NOMO-1 (cell line): ENCODE measurements at regions not wholly inside any gene's neighbourhood (a gene's known extent, or its start where the extent isn't known, plus 50 kb on each side); places are given as distances from the start of the nearest gene placed in this dataset.
"Not testable (repeated sequence)": the region's sequence is repeated elsewhere in the genome, so short reads cannot be mapped to it uniquely, and the experiment has no call there.

Source experiments
- DNase-seq, 2 experiments: peaks; one replicate each; lab custom pipeline; 2025; ENCODE audit not compliant: unreplicated experiment in 2 of 2; lab: John Stamatoyannopoulos, UW

GRCh38 chr7:17552952-17553351 is 254.5 kb downstream of the AHR start:
- peak in 1 of 2 experiments; percentile 12 for DNase-seq

GRCh38 chr7:17554341-17555015 is 256.0 kb downstream of the AHR start:
- DNase-seq: peak; percentile 55 to 89

DNA sequence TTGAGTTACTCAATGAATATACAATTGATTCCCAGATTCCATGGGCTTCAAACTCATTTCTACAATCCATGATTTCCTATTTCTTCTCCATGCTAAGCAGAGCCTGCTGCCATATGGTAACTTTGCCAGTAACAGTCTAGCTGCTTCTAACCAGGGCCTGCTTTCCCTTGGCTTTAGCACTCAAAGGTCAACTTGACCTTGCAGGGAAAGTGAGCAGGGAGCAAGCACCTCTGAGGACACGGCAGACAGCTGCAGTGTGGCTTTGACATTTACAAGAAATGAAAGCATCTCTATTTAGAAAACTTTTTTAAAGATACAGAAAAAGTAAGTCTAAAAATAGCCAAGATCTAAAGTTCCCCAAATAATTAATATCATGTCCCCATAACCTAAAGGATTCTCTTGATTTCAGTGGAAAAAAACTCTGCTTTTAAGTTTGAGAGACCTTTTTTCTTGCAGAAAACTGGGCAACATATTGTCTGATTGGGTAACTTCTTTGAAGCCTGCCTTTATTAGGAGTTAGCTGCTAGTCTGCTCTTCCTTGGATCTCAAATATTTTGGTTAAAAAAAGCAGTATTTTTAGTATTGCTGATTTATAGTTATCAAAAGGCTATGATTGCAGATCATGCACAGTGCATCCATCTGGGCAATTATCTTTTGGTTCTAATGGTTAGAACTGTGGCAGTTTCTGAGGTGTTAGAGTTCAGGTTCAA is 257.9 kb downstream of the AHR start:
- DNase-seq: no peak

DNA sequence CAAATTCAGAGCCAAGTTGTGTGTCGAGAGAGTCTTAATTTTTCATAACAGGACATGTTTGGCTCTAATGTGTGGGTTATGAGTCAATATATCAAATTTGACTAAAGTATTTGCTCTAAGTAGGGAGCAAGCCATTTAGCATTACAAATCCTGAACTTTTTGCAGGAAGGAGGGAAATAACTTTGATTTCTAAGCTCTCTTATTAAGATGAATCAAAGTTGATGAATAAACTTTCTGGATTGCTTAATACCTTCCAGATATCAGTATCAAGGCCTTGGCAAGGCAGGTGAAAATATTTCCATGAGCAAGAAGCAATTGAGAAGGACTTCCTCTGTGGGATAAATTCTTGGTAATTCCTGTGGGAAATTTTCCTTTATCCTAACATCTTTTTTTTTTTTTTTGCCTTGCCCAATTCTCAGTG is 258.8 kb downstream of the AHR start:
- no peak for DNase-seq

DNA sequence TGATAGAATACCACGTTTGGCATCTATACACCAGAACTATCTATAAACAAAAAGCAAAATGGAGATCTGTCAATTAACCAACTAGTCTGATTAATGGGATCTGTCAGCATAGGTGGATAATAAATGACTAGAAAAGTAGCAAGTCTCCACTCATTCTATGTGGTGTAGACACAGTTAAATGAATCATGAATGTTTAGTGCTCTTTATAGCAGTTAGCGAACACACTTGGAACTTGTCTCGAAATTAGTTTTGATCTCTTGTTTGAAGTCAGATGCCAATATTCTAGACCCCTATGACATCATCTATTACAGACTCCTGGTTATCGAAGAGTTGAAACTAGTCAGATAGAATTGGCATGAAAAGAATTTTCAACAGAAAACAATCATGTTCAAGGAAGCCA is 259.7 kb downstream of the AHR start:
- DNase-seq: no peak

DNA sequence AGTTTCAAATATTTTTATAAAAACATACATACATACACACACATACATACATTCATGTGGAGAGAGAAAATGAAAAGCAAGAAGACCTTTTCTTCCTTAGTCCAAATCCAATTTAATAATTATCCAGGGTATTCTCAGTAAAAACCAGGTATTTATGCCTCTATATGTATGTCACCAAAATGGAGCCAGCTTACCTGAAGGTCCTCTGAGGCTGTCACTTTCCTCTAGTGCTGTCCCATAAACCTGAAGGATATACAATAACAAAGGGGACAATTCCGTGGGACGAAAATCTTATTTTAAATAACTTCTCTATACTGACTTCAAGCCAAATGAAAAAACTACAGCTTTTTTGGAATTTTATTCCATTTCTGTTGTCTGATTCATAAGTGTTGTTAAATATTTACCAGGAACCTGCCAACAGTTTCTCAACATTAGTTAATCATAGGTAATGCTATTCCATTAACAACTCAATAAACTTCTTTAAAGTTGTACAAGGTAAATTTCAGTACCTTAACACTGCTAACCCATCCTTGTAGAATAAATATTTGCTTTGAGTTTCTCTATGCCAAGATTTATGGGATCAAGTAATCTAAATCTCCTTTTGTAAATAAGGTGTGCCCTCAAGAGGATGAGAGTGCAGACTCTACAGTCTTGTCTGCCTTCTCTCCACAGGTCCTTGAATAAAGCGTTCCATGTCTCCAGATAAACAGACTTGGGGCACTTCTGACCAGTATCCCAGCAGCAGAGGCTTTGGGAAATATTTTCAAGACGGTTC is 260.3 kb downstream of the AHR start:
- no peak for DNase-seq

- DNase-seq: no peak
These were observed 260.9 kb downstream of the AHR start for GRCh38 chr7:17559388-17559787.

- DNase-seq: peak in 1 of 2 experiments; percentile 16
These were observed 262.1 kb downstream of the AHR start for GRCh38 chr7:17560516-17560915.

- DNase-seq: no peak
These were observed 262.5 kb downstream of the AHR start for GRCh38 chr7:17560966-17561365.

DNA sequence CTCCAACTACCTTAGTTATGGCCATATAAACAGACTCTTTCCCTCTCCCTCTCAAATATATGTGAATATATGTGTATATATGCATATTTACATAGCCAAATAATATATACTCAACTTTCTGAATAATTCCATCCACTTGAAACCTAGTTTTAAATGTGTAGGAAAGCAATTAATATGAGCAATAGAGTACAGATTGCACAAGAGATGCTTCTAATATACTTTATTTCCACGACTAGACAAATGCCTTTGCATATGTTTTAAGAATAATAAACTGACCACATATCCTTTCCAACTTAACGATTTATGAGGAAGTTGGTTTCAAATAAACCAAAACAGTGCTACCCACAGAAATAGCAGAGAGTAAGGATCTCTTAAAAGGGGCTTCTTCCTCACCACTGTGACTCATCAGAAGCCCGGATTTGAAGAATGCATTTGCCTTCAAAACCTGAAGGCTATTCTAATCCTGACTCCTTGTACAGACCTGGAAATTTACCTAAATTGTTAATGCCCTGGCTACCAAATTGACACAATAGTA is 266.3 kb downstream of the AHR start:
- peak; percentile 83 to 98 for DNase-seq

DNA sequence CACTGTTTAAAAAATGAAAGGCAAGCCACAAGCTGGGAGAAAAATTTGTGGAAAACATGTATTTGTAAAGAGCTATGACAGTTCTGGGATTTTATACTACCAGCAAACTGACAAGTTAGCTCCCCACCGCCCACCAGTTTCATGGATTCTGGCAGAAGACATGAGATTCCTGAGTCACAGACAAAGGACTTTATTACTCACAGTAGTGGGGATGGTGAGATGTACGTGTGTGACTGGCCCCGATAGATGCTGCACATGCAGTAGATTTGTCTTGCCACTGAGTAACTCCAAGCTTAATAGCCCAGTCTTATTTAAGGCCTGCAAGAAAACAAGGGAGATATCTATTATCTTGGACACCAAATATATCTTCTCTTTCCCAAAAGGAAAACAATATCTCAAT is 281.7 kb downstream of the AHR start:
- no peak for DNase-seq

DNA sequence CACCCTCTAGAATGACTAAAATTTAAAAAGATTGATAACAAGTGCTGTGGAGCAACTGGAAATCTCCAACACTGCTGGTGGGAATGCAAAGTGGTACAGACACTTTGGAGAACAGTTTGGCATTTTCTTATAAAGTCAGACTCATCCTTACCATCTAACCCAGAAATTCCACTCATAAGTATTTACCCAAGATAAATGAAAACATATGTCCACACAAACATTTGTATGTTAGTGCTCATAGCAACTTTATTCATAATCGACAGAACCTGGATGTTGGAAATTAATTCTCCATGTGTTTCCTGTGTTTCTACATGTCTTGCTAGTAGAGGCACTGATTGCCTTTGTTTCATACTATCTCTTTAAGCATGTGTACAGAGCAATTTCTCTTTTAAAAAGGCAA is 282.4 kb downstream of the AHR start:
- no peak for DNase-seq

DNA sequence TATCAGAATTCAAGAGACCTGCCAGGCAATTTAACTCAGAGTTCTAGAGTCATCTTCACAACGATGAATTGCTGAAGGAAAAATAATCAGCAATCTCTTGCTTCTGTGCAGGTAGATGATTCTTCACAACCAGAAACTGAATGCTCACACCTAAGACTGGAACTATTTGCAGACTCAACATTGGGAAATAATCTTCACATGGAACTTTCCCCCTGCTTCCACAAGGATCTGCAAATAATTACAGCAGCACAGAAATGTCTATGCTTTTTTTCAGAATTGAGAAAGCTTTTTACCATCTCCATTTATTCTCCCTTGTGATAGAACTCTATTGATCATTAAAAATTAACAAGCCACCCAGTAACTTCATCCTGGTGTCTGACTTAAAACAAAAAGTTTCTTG is 282.8 kb downstream of the AHR start:
- no peak for DNase-seq

GRCh38 chr7:17582696-17583095 is 284.2 kb downstream of the AHR start:
- DNase-seq: not testable (repeated sequence)

GRCh38 chr7:17583786-17584185 is 285.3 kb downstream of the AHR start:
- no peak for DNase-seq

- DNase-seq: no peak
These were observed 286.4 kb downstream of the AHR start for GRCh38 chr7:17584822-17585221.

GRCh38 chr7:17586711-17587110 is 288.3 kb downstream of the AHR start:
- no peak for DNase-seq

GRCh38 chr7:17588730-17589129 is 290.3 kb downstream of the AHR start:
- no peak for DNase-seq

DNA sequence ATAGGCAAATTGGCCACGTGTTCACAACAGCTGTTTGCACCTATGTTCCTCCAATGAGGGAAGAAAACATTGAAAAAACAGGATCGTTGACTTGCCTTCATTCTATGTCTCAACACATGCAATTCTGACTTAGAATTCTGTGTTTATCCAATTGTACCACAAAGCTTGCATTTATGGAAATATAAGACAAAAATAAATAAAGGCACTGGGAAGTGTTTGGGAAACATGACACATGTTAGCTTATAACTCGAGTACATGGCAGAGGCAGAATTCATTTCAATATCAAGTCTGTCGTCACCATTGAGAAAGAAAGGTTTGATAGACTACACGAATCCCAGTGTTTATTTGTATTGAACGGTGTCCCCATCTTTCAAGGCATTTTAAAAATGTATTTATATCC is 291.2 kb downstream of the AHR start:
- DNase-seq: no peak

DNA sequence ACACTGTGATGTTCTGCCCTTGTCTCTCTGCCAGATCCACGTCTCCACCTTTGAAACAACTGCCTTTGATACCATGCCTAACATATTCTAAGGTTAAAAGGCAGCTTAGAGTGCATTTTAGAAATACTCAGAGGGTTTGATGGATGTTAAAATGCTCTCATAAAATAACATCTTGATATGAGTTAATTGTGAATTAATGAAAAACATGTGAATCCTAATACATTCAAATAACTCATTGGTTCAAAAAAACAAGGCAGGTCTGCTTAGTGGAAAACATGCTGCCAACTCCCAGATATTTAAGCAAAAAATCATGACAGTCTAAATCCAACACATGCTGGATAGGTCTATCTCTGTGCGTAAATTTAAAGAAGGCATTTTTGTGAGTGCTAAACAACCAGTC is 291.8 kb downstream of the AHR start:
- DNase-seq: no peak

DNA sequence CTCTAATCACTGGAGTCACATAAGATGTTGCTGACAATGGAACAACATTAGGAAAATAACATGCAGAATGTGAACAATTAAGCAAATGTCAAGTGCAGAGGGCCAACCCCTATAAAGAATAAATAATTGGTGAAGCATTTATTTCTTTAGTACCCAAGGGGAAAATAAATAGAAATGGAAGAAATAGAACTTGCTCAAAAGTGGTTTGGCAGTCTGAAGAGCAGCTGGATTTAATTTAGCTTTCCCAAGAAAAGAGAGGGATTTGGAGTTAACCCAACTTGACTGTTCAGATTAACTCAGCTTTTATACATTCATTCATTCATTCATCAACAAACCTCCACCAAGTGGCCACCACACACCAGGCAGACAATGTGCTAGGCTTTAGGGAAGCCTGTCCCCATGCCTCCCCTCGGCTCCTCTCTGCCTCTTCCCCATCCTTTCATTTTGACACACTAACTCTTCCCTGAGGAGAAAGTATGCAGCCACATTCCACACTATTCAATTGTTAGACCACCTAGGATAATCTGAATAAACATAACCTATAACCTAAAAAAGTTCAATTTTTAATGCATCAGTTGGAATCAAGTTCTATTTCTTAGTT is 295.5 kb downstream of the AHR start:
- no peak for DNase-seq
